Keratinocyte (primary cell): ENCODE measurements at regions not wholly inside any gene's neighbourhood (a gene's known extent, or its start where the extent isn't known, plus 50 kb on each side); places are given as distances from the start of the nearest gene placed in this dataset.

Source experiments
- EZH2 ChIP-seq: IDR thresholded peaks from one replicate; pipeline ENCODE4 v1.6.1; 2012; ENCODE audit warnings: inconsistent platforms, mild to moderate bottlenecking, low read length, moderate library complexity
- TF ChIP-seq, protein P1 (sequence below), 3 experiments: IDR thresholded peaks in 1 of 3; conservative IDR thresholded peaks in 1 of 3; optimal IDR thresholded peaks in 1 of 3; 2 replicates in 2 of 3; 3 replicates in 1 of 3; pipeline versions ENCODE3 to v1.5.1; 2011; ENCODE audit warnings: low read length in 3 of 3, mild to moderate bottlenecking in 3 of 3, moderate library complexity in 2 of 3, control low read depth in 1 of 3, inconsistent platforms in 1 of 3; ENCODE audit not compliant: insufficient read depth in 2 of 3; ENCODE audit errors: extremely low read depth in 1 of 3

DNA sequence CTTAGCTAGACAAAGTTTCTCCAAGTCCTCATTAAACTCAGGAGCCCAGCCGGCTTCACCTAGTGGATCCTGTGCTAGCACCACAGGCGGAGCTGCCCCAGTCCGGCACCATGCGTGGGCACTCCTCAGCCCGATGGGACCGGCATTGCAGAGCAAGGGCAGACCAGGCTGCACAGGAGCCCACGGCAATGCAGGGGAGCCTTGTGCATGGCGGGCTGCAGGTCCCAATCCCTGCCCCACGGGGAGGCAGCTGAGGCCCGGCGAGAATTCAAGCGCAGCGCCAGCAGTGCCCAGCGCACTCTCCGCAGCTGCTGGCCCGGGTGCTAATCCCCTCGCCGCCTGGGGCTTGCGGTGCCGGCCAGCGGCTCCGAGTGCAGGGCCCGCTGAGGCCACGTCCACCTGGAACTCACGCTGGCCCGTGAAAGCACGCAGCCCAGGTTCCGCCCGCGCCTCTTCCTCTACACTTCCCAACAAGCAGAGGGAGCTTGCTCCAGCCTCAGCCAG lies 292.3 kb upstream of the EYS start:
- TF ChIP-seq, protein P1, sequence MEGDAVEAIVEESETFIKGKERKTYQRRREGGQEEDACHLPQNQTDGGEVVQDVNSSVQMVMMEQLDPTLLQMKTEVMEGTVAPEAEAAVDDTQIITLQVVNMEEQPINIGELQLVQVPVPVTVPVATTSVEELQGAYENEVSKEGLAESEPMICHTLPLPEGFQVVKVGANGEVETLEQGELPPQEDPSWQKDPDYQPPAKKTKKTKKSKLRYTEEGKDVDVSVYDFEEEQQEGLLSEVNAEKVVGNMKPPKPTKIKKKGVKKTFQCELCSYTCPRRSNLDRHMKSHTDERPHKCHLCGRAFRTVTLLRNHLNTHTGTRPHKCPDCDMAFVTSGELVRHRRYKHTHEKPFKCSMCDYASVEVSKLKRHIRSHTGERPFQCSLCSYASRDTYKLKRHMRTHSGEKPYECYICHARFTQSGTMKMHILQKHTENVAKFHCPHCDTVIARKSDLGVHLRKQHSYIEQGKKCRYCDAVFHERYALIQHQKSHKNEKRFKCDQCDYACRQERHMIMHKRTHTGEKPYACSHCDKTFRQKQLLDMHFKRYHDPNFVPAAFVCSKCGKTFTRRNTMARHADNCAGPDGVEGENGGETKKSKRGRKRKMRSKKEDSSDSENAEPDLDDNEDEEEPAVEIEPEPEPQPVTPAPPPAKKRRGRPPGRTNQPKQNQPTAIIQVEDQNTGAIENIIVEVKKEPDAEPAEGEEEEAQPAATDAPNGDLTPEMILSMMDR (optimal IDR thresholded peaks at IDR 0.05 in 1 of 3, IDR thresholded peaks at IDR 0.05 in 1 of 3, conservative IDR thresholded peaks at IDR 0.05 in 1 of 3; ENCODE audit: extremely low read depth in 1 of 3, insufficient read depth in 2 of 3, low read length in 3 of 3) = no peak
- TF ChIP-seq EZH2 = no peak
